ENCODE measurements at regions not wholly inside any gene's neighbourhood (a gene's known extent, or its start where the extent isn't known, plus 50 kb on each side); places are given as distances from the start of the nearest gene placed in this dataset.

DNA sequence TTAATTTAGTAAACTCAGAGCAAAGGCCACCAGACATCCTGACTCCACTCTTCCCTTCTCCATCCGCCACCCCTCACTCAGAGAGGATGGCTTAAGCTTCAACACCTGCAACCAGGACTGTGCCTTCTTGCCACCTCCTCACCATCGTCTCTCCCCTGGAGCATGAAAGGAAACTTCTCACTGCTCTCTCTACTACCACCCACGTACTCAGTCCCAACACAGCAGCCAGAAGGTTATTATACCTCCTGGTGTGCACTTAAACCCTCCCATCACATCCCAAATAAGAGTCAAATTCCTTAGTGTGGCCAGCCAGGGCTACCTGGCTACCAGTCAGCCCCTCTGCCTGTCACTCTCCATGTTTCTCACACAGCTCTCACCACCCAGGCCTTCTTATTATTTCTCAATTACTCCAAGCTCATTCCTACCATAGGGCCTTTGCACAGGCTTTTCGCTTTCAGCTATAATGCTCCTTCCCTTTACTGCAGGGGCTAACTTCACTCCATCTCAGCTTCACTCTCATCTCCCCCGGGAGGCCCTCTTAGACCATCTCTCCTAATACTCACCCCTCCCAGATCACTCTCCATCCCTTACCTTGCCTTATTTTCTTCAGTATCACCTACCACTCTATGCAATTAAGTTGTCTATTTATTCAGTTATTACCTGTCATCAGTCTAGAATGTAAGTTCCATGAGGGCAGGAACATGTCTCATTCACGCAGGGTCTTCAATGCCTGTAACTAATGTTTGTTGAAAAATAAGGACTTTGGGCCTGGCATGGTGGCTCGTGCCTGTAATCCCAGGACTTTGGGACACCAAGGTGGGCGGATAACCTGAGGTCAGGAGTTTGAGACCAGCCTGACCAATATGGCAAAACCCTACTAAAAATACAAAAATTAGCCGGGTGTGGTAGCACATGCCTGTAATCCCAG is 137.5 kb downstream of the TOMM20 start:
- TF ChIP-seq POLR2A (IDR thresholded peaks at IDR 0.05), result no peak
- TF ChIP-seq, protein P1, sequence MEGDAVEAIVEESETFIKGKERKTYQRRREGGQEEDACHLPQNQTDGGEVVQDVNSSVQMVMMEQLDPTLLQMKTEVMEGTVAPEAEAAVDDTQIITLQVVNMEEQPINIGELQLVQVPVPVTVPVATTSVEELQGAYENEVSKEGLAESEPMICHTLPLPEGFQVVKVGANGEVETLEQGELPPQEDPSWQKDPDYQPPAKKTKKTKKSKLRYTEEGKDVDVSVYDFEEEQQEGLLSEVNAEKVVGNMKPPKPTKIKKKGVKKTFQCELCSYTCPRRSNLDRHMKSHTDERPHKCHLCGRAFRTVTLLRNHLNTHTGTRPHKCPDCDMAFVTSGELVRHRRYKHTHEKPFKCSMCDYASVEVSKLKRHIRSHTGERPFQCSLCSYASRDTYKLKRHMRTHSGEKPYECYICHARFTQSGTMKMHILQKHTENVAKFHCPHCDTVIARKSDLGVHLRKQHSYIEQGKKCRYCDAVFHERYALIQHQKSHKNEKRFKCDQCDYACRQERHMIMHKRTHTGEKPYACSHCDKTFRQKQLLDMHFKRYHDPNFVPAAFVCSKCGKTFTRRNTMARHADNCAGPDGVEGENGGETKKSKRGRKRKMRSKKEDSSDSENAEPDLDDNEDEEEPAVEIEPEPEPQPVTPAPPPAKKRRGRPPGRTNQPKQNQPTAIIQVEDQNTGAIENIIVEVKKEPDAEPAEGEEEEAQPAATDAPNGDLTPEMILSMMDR (IDR thresholded peaks at IDR 0.05), result no peak
